ENCODE measurements at regions not wholly inside any gene's neighbourhood (a gene's known extent, or its start where the extent isn't known, plus 50 kb on each side); places are given as distances from the start of the nearest gene placed in this dataset.

- Histone ChIP-seq H3K4me3 (ENCODE audit: low read length) (no peak overlapping the region), H3K4me2 (ENCODE audit: low read depth, low read length) (no peak overlapping the region), H3K27me3 (replicated peaks; ENCODE audit: insufficient read depth, low read length) (no peaks in the 10 kb centered on the region), H4K20me1 (ENCODE audit: insufficient read depth, low read length) (no peaks in the 10 kb centered on the region), H3K79me2 (ENCODE audit: low read length) (no peaks in the 10 kb centered on the region), H3K4me1 (ENCODE audit: low read length) (peaks cover 12% of the 10 kb centered on the region), H2AFZ (ENCODE audit: low read length) (no peak overlapping the region), H3K9me2 (replicated peaks; ENCODE audit: insufficient read depth, low read length) (no peaks in the 10 kb centered on the region), H3K9ac (ENCODE audit: low read length) (no peak overlapping the region), H3K9me3 (replicated peaks; ENCODE audit: insufficient read depth, low read length) (no peaks in the 10 kb centered on the region), H3F3A (ENCODE audit: insufficient read depth, low read length) (no peaks in the 10 kb centered on the region), H3K36me3 (replicated peaks; ENCODE audit: insufficient read depth, low read length) (no peaks in the 10 kb centered on the region), H3K27ac (ENCODE audit: low read length) (no peak overlapping the region)
- TF ChIP-seq EZH2 (optimal IDR thresholded peaks at IDR 0.05; ENCODE audit: low read depth, low read length) (no peak), CTCF (IDR thresholded peaks at IDR 0.05; ENCODE audit: low read length) (no peak)
- DNase-seq: no peak
These were observed 230.8 kb upstream of the CST7 start for GRCh38 chr20:24718277-24718676.

- H3K9me2 ChIP-seq (replicated peaks; ENCODE audit: insufficient read depth, low read length): no peaks in the 10 kb centered on the region
- H4K20me1 ChIP-seq (ENCODE audit: insufficient read depth, low read length): no peaks in the 10 kb centered on the region
- no peak for TF ChIP-seq CTCF (IDR thresholded peaks at IDR 0.05; ENCODE audit: low read length)
- no peak for TF ChIP-seq EZH2phosphoT487 (IDR thresholded peaks at IDR 0.05; ENCODE audit: low read length)
- TF ChIP-seq EZH2 (optimal IDR thresholded peaks at IDR 0.05; ENCODE audit: low read depth, low read length): no peak
- H3K4me2 ChIP-seq (ENCODE audit: low read depth, low read length): no peak overlapping the region
- H3K79me2 ChIP-seq (ENCODE audit: low read length): no peaks in the 10 kb centered on the region
- H3K4me3 ChIP-seq (ENCODE audit: low read length): no peak overlapping the region
- H3K9ac ChIP-seq (ENCODE audit: low read length): no peak overlapping the region
- H3K27me3 ChIP-seq (replicated peaks; ENCODE audit: insufficient read depth, low read length): no peaks in the 10 kb centered on the region
- peak; percentile 55 for DNase-seq
- H2AFZ ChIP-seq (ENCODE audit: low read length): no peak overlapping the region
- no peaks in the 10 kb centered on the region for H3K36me3 ChIP-seq (replicated peaks; ENCODE audit: insufficient read depth, low read length)
- peaks cover 12% of the 10 kb centered on the region for H3K4me1 ChIP-seq (ENCODE audit: low read length)
- no peaks in the 10 kb centered on the region for H3F3A ChIP-seq (ENCODE audit: insufficient read depth, low read length)
- H3K9me3 ChIP-seq (replicated peaks; ENCODE audit: insufficient read depth, low read length): no peaks in the 10 kb centered on the region
- H3K27ac ChIP-seq (ENCODE audit: low read length): no peak overlapping the region
These were observed 230.4 kb upstream of the CST7 start for GRCh38 chr20:24718696-24719095.

- H3K4me1 ChIP-seq (ENCODE audit: low read length): peaks cover 12% of the 10 kb centered on the region
- no peaks in the 10 kb centered on the region for H3F3A ChIP-seq (ENCODE audit: insufficient read depth, low read length)
- no peak overlapping the region for H3K4me3 ChIP-seq (ENCODE audit: low read length)
- no peak for TF ChIP-seq EZH2 (optimal IDR thresholded peaks at IDR 0.05; ENCODE audit: low read depth, low read length)
- no peak for TF ChIP-seq CTCF (IDR thresholded peaks at IDR 0.05; ENCODE audit: low read length)
- no peak for TF ChIP-seq EZH2phosphoT487 (IDR thresholded peaks at IDR 0.05; ENCODE audit: low read length)
- H3K9me2 ChIP-seq (replicated peaks; ENCODE audit: insufficient read depth, low read length): no peaks in the 10 kb centered on the region
- no peak overlapping the region for H3K27ac ChIP-seq (ENCODE audit: low read length)
- no peak overlapping the region for H3K9ac ChIP-seq (ENCODE audit: low read length)
- H3K4me2 ChIP-seq (ENCODE audit: low read depth, low read length): no peak overlapping the region
- H3K36me3 ChIP-seq (replicated peaks; ENCODE audit: insufficient read depth, low read length): no peaks in the 10 kb centered on the region
- no peaks in the 10 kb centered on the region for H3K79me2 ChIP-seq (ENCODE audit: low read length)
- no peak for DNase-seq
- no peaks in the 10 kb centered on the region for H3K9me3 ChIP-seq (replicated peaks; ENCODE audit: insufficient read depth, low read length)
- no peaks in the 10 kb centered on the region for H3K27me3 ChIP-seq (replicated peaks; ENCODE audit: insufficient read depth, low read length)
- no peaks in the 10 kb centered on the region for H4K20me1 ChIP-seq (ENCODE audit: insufficient read depth, low read length)
- H2AFZ ChIP-seq (ENCODE audit: low read length): no peak overlapping the region
These were observed 228.1 kb upstream of the CST7 start for GRCh38 chr20:24720957-24721356.
